ENCODE measurements at regions not wholly inside any gene's neighbourhood (a gene's known extent, or its start where the extent isn't known, plus 50 kb on each side); places are given as distances from the start of the nearest gene placed in this dataset.

- intact Hi-C loops (cut with micrococcal nuclease), result no loop called here
- Mint-ChIP-seq H3K27me3 (ENCODE audit: low read depth) (peaks cover 41% of the 10 kb centered on the region), H3K4me3 (no peak overlapping the region), H3K9me3 (no peaks in the 10 kb centered on the region), H3K36me3 (ENCODE audit: low read depth) (no peaks in the 10 kb centered on the region), H3K4me1 (ENCODE audit: low read depth) (peaks cover 11% of the 10 kb centered on the region), H3K27ac (no peak overlapping the region)
- DNase-seq, result no peak
- CTCF ChIA-PET, result no interaction called here
Observed at GRCh38 chr4:175998782-175999181, 66.9 kb upstream of the WDR17 start.

- no peak overlapping the region for H3K4me3 Mint-ChIP-seq
Observed at GRCh38 chr4:175999944-176000343, 65.7 kb upstream of the WDR17 start.

DNA sequence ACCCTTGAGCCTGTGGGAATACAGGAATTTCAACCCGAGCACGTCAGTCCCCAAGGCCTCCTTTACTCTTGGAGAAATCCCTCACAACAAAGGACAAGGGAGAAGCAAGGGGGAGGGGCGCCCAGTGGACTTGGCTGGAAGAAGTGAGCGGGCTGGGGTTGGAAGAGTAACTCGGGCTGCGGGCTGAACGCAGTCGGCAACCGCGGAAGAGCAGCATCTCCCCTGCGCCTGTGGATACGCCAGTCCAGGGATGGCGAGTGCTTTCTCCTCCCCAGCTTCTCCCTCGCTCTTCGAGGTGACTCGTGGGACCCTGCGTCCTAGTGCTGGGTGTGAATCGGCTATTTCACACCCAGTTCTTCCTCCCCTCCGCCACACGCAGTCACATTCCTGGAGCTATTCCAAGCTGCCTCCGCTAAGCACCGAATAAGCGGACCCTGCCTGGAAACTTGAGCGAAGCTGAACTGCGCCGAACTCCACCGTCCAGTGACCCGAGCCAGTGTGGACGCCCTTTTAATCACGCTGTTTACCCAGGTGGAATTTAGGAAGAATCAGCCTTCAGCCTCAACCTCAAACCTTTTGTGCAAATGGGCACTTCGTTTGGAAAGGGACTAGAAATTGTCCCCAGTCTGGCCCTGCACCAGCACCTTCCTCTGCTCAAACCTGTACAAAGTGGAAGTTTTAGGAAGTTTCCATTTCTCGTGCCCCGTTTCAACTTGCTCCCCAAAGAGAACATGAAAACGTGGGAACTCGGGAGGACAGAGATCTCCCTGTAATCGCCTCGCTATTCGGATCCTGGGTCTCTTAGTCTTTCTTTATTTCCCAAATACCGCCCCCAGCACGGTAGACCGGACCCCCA, 64.3 kb upstream of the WDR17 start:
- Mint-ChIP-seq H3K9me3 (no peaks in the 10 kb centered on the region), H3K36me3 (ENCODE audit: low read depth) (no peaks in the 10 kb centered on the region), H3K4me1 (ENCODE audit: low read depth) (peaks cover 11% of the 10 kb centered on the region), H3K27ac (no peak overlapping the region), H3K27me3 (ENCODE audit: low read depth) (peaks cover 41% of the 10 kb centered on the region), H3K4me3 (peak overlapping the region; percentile 26)
- no peak for DNase-seq
- intact Hi-C loops (cut with micrococcal nuclease), result no loop called here
- CTCF ChIA-PET, result no interaction called here

More at GRCh38 chr4:175999944-176000343, 65.7 kb upstream of the WDR17 start:
- intact Hi-C loops (cut with micrococcal nuclease), result no loop called here
- Mint-ChIP-seq H3K36me3 (ENCODE audit: low read depth) (no peaks in the 10 kb centered on the region), H3K27me3 (ENCODE audit: low read depth) (peaks cover 41% of the 10 kb centered on the region), H3K9me3 (no peaks in the 10 kb centered on the region), H3K27ac (no peak overlapping the region), H3K4me1 (ENCODE audit: low read depth) (peaks cover 11% of the 10 kb centered on the region)
- CTCF ChIA-PET, result no interaction called here
- no peak for DNase-seq

- H3K36me3 Mint-ChIP-seq (ENCODE audit: low read depth), result no peaks in the 10 kb centered on the region
- no peak overlapping the region for H3K27ac Mint-ChIP-seq
- CTCF ChIA-PET, result no interaction called here
- intact Hi-C loops (cut with micrococcal nuclease), result no loop called here
- H3K27me3 Mint-ChIP-seq (ENCODE audit: low read depth), result peaks cover 39% of the 10 kb centered on the region
- no peaks in the 10 kb centered on the region for H3K9me3 Mint-ChIP-seq
- peak overlapping the region; percentile 24 for H3K4me3 Mint-ChIP-seq
- peaks cover 11% of the 10 kb centered on the region for H3K4me1 Mint-ChIP-seq (ENCODE audit: low read depth)
- DNase-seq, result peak; percentile 5
Observed at GRCh38 chr4:176002007-176002613, 63.5 kb upstream of the WDR17 start.

GRCh38 chr4:176005766-176006165, 59.9 kb upstream of the WDR17 start:
- intact Hi-C loops (cut with micrococcal nuclease), result no loop called here
- Mint-ChIP-seq H3K4me1 (ENCODE audit: low read depth) (peaks cover 11% of the 10 kb centered on the region), H3K27me3 (ENCODE audit: low read depth) (peaks cover 24% of the 10 kb centered on the region), H3K36me3 (ENCODE audit: low read depth) (no peaks in the 10 kb centered on the region), H3K27ac (no peak overlapping the region), H3K9me3 (no peaks in the 10 kb centered on the region), H3K4me3 (no peak overlapping the region)
- CTCF ChIA-PET, result no interaction called here
- no peak for DNase-seq

DNA sequence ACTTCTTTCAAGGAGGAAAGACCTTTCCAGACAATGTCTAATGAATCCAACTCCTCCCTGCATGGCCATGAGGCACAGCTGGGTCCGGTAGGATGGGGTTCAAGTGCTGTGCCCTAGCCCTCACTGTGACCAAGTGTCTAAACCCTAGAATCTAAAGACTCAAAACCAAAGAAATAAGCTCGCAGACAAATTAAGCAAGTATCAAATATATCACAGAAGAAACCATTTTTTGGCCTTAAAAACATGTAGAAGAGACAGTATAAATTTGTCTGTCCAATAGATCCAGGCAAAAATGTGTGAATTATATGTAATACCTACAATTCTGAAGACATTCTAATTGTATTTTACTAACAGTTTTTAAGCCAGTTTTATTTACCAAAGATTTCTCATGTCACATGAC, 56.4 kb upstream of the WDR17 start:
- no peak for DNase-seq
- no peaks in the 10 kb centered on the region for H3K36me3 Mint-ChIP-seq (ENCODE audit: low read depth)
- CTCF ChIA-PET, result no interaction called here
- no peak overlapping the region for H3K4me3 Mint-ChIP-seq
- no peaks in the 10 kb centered on the region for H3K4me1 Mint-ChIP-seq (ENCODE audit: low read depth)
- H3K9me3 Mint-ChIP-seq, result no peaks in the 10 kb centered on the region
- intact Hi-C loops (cut with micrococcal nuclease), result no loop called here
- H3K27me3 Mint-ChIP-seq (ENCODE audit: low read depth), result no peaks in the 10 kb centered on the region
- no peak overlapping the region for H3K27ac Mint-ChIP-seq

GRCh38 chr4:176011529-176011928, 54.1 kb upstream of the WDR17 start:
- Mint-ChIP-seq H3K36me3 (ENCODE audit: low read depth) (no peaks in the 10 kb centered on the region), H3K9me3 (no peaks in the 10 kb centered on the region), H3K4me1 (ENCODE audit: low read depth) (no peaks in the 10 kb centered on the region), H3K27ac (no peak overlapping the region), H3K27me3 (ENCODE audit: low read depth) (no peaks in the 10 kb centered on the region), H3K4me3 (no peak overlapping the region)
- intact Hi-C loops (cut with micrococcal nuclease), result no loop called here
- DNase-seq, result no peak
- CTCF ChIA-PET, result no interaction called here

GRCh38 chr4:176013476-176014247, 52.0 kb upstream of the WDR17 start:
- Mint-ChIP-seq H3K4me1 (ENCODE audit: low read depth) (no peaks in the 10 kb centered on the region), H3K36me3 (ENCODE audit: low read depth) (no peaks in the 10 kb centered on the region), H3K27me3 (ENCODE audit: low read depth) (no peaks in the 10 kb centered on the region), H3K4me3 (no peak overlapping the region), H3K9me3 (no peaks in the 10 kb centered on the region), H3K27ac (no peak overlapping the region)
- intact Hi-C loops (cut with micrococcal nuclease), result no loop called here
- CTCF ChIA-PET, result interaction anchor here (0.6 kb wide), 1 partner anchor 88 kb away, joined by 5 read pairs; no protein-coding TSS in a partner anchor
- no peak for DNase-seq

GRCh38 chr4:176014583-176015108, 51.0 kb upstream of the WDR17 start:
- DNase-seq, result no peak
- no peaks in the 10 kb centered on the region for H3K36me3 Mint-ChIP-seq (ENCODE audit: low read depth)
- intact Hi-C loops (cut with micrococcal nuclease), result no loop called here
- H3K9me3 Mint-ChIP-seq, result no peaks in the 10 kb centered on the region
- CTCF ChIA-PET, result no interaction called here
- H3K27ac Mint-ChIP-seq, result no peak overlapping the region
- H3K4me3 Mint-ChIP-seq, result no peak overlapping the region
- peaks cover 4% of the 10 kb centered on the region for H3K27me3 Mint-ChIP-seq (ENCODE audit: low read depth)
- H3K4me1 Mint-ChIP-seq (ENCODE audit: low read depth), result no peaks in the 10 kb centered on the region

All from activated naive CD4-positive, alpha-beta T cell treated with anti-CD3 and anti-CD28 coated beads for 36 hours (primary cell).